ENCODE measurements at regions not wholly inside any gene's neighbourhood (a gene's known extent, or its start where the extent isn't known, plus 50 kb on each side); places are given as distances from the start of the nearest gene placed in this dataset.

DNA sequence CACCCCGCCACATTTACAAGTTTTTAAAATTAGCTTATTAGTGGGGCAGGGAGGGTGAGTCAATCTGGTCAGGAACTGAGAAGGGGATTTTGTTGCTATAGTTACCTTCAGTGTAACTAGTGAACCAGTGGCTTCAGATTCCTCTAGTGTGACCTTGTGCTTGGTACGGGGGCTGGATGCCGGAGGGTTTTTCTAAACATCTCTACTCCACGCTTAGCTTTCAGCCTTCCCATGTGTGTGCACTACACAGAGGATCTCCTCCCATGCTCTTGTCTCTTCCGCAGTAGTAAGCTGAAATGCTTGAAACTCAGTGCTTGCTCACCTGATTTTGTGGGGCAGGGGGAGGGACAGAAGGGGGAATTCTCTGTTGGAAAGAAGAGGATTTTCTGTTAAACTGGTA, 67.9 kb upstream of the AKAP13 start:
- peak; percentile 60 for DNase-seq

DNA sequence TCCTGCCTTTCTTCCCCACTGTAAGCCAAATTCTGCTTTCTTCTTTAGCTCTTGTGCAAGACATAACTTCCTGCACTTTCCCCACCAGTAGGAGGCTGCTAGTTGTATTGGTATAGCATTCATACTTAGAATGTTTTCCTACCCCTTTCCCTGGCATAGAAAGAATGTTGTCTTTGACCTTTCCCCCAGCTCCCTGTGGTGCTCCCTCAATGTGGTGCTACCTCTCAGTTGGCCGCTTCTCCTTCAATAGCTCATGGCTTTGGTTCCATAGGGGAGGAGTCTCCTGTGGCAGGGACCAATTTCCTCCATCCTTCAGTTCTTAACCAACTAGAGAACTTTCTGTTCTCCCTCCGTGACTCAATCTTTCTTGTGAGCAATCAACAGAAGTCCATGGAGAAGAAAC, 67.5 kb upstream of the AKAP13 start:
- DNase-seq = peak; percentile 58

DNA sequence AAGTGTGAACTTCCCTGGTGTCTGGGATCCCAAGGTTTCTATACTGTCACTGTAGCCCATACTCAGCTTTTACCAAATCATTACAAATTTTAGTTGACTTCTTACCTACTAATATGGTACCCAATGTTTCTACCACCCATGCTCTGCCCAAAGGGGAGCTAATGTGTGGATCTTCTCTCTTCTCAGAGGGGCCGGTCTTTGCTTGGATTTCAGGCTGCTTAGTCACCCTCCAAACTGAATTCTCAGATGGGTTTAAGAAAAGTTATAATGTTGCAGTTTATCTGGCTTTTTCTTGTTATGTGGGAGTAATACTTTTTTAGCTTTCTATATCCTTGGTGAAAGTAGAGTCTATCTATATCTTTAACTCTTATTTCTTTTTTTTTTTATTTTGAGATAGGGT, 67.1 kb upstream of the AKAP13 start:
- DNase-seq = no peak

DNA sequence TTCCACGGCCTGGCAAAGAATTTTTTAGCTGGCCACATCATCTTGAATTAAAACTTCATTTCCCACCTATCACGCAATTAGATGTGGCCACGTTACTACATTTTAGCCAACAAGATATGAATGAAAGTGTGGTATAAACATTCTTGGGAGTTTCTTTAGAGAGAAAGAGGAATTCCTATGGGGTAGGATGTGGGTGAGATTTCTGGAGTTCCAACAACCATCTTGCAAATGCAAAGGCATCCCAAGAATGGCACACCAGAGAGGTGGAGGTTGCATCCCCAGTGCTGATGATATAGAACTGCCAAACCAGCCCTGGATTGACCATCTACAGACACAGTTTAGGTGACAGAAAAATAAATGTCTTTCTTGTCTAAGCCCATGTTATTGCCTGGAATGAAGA, 66.3 kb upstream of the AKAP13 start:
- peak; percentile 69 for DNase-seq

DNA sequence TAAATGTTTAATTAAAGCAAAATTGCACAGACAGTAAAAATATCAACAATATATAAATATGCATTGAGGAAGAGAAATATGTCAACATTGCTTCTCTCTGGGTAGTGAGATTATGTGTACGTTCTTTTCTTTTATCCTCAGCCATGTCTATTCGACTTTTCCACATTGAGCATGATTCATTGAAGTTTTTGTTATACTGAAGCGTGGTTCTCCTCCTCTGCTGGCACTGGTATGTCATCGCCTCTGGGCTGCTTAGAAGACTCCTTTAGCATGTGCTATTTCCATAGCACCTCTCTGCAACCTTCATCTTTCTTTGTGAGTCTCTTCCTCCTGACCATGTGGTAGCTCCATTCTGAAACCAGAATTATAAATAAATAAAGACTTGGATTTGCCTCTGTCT, 65.8 kb upstream of the AKAP13 start:
- peak; percentile 57 for DNase-seq

DNA sequence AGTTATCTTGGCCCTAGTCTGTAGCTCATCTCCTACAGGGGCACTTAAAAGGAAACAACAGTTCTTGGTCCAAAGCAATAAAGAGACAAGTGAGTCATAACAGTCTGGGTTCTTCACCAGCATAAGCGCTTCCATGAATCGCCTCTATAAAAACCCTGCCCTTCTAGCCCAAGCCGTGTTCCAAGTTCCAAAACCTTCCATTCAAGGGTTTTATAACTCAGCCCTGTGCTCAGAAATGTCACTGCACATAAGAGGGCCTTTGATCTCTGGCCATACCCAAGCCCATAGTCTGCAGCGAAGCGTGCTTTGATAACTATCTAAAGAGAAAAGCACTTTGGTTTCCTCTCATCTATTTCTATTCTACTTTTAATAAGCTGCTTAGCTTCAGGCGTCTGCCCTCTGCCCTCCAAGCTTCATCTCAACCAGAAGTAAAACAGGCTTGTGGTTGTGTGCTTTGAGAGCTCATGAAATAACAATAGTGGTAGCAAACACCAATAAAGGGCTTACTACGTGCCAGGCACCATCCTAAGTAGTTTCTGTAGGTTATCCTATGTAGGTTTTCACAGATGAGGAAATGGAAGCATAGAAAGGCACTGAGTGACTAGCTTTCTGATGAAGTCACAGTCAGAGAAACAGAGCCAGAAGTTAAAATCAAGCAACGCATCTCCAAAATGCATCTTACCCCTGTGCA, 64.0 kb upstream of the AKAP13 start:
- DNase-seq = peak; percentile 54

DNA sequence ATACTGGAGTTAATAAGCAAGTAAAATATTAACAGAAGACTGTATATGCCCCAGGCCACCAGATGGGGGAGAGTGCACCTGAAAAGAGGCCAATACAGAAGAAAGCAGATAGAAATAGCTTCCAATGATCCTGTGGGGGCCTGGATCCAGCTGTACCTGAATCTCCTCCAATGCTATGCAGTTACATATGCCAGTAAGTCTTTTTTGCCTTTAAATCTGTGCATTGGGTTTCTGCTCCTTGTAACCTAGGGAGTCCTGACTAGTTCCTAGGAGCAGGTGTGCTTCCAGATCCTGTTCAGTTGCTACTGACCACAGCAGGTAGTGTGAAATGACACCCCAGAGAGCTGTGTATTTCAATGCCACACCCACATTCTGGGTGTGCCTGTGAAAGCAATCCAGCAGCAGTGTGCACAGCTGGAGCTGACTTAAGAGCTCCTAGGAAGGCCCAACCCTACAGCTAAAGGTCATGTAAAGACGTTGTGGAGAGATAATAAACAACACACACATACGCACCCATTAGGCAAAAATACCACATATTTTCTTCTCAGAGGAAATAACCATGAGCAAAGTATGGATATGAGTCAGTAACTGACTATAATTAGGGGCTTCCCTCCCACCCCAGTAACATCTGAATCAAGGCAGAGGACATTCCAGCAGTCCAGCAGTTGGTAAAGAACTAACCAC, 62.2 kb upstream of the AKAP13 start:
- peak; percentile 96 for DNase-seq

DNA sequence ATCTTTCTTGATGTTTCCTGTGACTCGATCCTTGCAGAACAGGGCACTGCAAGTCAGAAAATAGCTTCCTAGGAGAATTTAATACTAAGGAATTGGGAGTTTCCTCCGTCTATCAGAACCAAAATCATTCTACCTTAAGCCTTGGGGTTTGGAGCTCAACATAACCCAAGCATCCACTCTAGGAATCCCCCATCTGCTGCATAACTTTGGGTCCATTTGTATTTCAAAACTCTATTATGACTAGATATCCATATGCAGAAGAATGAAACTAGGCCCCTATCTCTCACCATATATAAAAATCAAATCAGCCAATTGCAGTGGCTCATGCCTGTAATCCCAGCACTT, 61.7 kb upstream of the AKAP13 start:
- no peak for DNase-seq

DNA sequence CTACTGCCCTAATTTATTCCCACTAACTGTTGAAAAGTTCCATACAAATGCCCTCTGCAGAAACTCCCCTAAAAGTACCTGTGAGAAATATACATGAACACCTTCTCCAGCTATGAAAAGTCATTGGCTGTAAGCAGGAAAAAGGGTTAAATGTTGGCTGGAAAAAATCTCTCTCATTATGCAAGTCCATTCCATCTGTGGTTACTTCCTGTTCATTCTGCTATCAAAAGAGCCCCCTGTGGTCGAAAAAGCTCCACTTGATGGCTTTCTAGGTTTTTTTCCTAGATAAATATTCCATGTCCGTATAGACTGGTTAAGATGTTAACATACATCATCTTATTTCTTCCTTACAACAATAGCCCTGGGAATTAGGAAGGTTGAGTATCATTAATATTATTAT, 56.2 kb upstream of the AKAP13 start:
- DNase-seq = no peak

DNA sequence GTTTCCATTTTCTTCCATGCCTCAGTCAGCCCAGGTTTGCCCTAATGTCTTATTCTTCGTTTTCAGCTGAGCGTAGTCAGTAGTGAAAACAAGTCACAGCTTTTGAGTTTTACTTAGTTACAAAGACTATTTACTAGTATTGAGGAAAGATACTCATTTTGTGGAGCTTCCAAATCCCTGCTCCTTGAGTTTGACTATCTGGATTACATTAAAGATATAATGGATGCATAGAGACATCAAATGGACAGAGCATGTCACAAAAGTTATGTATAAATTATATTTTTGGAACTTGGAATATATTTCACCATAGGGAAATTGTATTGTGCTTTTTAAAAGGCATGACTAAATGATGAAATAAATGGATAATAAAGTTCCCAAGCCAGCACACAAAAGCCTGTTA, 54.6 kb upstream of the AKAP13 start:
- DNase-seq = no peak

DNA sequence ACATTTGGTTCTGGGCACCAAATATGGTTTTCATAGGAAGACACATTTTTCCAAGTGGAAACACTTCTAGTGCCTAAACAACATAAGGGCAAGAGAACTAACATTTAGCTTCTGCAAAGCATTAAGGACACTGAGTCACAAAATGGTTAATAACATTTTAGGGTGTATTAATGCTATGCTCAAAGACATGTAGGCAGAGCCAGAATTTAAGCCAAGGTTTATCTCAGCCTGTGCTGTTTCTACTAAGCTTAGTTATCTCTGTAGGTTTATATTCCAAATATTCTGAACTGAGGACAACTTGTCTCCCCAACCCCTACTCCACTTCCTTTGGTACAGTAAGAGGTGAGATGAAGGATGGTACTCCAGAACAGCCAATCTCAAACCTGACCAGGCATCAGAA, 54.1 kb upstream of the AKAP13 start:
- DNase-seq = no peak

DNA sequence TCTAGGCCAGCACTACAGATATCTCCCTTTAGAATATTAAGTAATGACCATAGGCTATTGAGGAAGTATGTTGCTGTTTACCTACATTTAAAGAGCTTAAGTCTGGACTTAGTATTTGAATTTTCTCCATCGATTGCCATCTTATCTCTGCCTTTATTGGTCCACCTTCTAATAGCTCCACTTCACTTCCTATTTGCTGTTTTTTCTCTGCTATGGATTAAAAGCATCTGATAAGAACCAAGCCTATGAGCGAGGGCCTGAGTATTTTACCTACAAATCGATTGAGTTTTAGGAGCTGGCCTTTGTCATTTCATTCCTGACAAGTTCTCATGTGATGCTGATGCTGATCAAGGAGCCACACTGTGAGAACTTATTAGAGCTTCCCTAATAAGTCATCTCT, 52.6 kb upstream of the AKAP13 start:
- no peak for DNase-seq

DNA sequence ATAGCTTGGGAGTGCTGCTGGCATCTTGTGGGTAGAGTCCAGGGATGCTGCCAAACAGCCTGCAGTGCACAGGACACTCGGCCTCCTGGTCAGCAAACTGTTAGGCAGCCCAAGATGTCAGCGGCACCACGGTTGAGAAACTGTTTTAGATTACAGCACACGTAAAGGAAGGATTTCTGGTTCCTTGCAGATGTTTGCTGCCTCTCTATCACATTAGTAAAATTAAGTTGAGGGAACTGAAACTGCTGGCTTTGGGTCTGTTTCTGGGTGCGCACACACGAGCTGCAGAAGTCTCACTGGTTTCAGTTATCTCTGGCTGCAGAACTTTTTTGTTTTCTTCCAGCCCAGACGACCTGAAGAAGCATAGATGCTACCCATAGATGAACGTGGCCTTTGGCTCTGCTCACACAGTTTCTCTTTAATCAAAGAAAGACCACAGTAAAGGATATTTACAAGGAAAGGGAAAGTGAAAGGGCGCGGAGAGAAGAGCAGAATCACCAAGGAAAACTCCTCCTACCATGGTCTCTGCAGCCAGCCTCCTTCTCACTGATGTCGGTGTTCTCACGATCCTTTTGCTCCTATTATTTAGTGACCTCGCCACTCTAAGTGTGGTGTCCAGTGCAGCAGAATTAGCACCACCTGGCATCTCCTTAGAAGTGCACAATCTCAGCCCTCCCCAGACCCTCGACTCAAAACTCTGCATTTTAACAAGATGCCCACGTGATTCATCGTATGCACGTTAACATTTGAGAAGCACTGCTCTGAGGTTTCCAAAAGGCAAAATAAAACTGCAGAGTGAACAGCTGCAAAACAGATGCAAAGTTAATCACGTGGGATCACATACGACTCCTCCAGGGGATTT, 50.6 kb upstream of the AKAP13 start:
- peak; percentile 67 for DNase-seq
